ENCODE measurements at regions not wholly inside any gene's neighbourhood (a gene's known extent, or its start where the extent isn't known, plus 50 kb on each side); places are given as distances from the start of the nearest gene placed in this dataset.
A peak's percentile ranks its signal among the peaks of the same experiment; 100 is the strongest.

DNA sequence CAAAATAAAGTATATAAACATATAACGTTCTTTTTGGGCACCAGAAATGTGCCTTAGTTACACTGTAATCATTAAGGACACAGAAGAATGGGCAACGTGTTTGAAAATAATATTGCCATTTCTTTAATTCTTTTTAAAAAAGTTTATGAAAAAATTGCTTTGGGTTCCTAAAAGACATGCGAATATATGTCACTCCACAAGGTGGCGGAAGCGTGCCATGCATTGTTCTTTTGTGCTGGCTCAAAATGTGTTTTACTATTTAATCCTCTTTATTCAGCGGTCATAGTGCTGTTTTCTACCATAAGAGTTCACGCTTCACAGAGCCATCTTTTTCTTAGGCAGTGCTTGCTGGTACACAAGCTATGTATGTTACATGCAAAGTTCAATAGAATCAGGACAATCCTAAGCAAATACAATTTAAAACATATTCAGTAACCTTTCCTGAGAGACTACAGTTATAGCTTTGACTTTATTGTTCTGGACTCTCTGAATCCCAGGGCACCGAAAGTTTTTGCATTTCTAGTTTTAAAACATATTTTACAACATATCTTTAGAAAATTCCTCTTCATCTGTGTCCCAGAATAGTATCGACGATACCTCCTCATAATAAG lies 147.8 kb upstream of the ERBB4 start:
- H3K4me3 ChIP-seq (ENCODE audit: low read depth, low read length) = no peak overlapping the region
- peak; percentile 62 for DNase-seq (ENCODE audit: low read depth)
- TF ChIP-seq, protein P1, sequence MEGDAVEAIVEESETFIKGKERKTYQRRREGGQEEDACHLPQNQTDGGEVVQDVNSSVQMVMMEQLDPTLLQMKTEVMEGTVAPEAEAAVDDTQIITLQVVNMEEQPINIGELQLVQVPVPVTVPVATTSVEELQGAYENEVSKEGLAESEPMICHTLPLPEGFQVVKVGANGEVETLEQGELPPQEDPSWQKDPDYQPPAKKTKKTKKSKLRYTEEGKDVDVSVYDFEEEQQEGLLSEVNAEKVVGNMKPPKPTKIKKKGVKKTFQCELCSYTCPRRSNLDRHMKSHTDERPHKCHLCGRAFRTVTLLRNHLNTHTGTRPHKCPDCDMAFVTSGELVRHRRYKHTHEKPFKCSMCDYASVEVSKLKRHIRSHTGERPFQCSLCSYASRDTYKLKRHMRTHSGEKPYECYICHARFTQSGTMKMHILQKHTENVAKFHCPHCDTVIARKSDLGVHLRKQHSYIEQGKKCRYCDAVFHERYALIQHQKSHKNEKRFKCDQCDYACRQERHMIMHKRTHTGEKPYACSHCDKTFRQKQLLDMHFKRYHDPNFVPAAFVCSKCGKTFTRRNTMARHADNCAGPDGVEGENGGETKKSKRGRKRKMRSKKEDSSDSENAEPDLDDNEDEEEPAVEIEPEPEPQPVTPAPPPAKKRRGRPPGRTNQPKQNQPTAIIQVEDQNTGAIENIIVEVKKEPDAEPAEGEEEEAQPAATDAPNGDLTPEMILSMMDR (IDR thresholded peaks at IDR 0.05; ENCODE audit: insufficient read depth, low read depth, low read length) = peak; percentile 80

DNA sequence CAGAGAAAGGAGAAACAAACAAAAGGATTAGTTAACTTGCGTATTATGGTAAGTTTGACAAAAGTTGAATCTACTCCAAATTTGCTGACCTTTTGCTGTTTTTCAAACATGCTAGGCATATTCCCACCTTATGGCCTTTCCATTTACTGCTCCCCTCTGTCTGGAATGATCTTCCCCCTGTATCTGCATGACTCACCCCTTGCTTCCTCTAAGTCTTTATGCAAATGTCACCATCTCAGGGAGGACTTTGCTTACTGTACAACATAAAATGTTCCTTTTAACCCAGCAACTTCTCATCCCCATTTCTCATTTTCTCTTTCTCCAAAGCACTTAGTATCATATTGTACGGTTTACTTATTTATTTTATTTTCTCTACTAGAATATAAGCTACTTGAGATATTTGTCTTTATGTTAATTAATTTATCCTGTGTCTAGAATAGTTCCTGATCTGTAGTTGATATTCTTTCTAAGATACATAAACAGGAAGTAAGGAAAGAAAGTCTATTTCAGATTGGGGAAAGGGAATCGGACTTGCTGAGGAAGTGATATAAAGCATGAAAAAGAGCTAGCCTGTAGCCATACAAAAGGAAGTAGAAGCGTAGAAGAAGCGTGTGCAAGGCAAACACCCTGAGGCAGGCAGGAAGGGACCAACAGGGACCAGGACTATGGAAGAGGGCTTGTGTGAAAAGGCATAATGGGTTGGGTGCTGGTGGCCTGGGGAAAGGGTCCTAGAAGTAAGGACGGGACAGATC lies 144.9 kb upstream of the ERBB4 start:
- DNase-seq (ENCODE audit: low read depth) = peak; percentile 13
- H3K4me3 ChIP-seq (ENCODE audit: low read depth, low read length) = no peak overlapping the region
- TF ChIP-seq, protein P1 (IDR thresholded peaks at IDR 0.05; ENCODE audit: insufficient read depth, low read depth, low read length) = no peak

DNA sequence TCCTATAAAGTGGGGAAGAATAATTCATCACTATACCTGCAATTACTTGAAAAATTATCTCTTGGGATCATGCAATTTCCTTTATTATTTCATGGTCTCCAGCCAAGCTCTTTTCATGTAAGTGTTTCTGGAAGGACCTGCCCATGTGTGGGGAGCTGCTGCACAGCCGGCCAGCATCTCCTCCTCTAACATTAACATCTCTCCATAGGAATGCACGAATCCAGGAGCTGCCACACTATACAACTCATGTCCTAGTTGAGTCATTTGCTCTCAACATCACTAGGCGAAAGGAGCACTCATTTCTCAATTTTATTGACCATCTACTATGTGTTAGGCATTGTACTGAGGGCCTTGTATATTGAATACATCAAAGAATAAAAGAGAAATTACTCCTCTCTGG lies 144.3 kb upstream of the ERBB4 start:
- no peak overlapping the region for H3K4me3 ChIP-seq (ENCODE audit: low read depth, low read length)
- TF ChIP-seq, protein P1 (IDR thresholded peaks at IDR 0.05; ENCODE audit: insufficient read depth, low read depth, low read length) = no peak
- no peak for DNase-seq (ENCODE audit: low read depth)

DNA sequence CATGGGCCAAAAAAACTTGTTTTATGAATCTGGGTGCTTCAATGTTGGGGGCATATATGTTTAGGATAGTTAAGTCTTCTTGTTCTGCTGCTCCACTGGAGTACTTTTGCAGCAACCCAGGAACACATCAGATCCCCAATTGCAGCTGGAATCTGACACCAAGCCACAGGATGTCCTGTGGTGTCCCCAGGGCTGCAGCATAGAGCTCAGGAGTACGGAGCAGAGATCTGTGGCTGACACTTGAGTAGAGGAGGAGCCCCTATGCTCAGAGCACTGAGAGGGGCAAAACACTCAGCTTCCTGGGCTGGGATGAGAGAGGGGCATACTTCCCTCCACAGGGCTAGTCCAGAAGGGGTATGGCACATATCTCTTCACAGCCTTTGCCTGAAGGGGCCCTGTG lies 138.9 kb upstream of the ERBB4 start:
- TF ChIP-seq, protein P1 (IDR thresholded peaks at IDR 0.05; ENCODE audit: insufficient read depth, low read depth, low read length) = no peak
- DNase-seq (ENCODE audit: low read depth) = no peak
- H3K4me3 ChIP-seq (ENCODE audit: low read depth, low read length) = no peak overlapping the region

DNA sequence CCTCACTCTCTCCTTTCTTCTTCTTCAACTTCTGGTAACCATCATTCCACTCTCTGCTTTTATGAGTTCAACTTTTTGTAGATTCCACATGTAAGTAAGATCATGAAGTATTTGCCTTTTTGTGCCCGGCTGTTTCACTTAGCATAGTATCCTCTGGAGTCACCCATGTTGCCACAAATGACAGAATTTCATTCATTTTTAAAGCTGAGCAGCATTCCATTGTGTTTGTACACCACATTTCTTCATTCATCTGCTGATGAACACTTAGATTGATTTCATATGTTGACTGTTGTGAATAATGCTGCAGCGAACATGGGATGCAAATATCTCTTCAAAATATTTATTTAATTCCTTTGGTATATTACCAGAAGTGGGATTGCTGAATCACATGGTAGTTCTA lies 133.6 kb upstream of the ERBB4 start:
- TF ChIP-seq, protein P1 (IDR thresholded peaks at IDR 0.05; ENCODE audit: insufficient read depth, low read depth, low read length) = no peak
- DNase-seq (ENCODE audit: low read depth) = no peak
- H3K4me3 ChIP-seq (ENCODE audit: low read depth, low read length) = no peak overlapping the region

DNA sequence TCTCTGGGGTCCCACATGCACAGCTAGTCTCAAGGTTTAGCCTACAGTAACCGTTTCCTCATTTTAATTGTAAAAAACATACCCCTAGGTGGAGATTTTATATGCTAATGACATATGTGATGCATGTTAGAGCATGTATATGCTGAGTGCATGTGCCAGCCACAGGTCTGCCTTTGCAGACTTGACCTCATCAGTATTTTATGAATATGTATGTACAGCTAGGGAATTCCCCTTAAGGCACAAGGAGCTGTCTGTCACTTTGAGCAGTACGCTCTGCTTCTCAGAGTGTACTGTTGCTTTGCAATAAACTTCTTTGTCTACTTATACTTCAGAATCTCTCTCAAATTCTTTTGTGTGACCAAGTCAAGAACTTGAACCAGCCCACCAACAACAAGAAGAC lies 131.2 kb upstream of the ERBB4 start:
- TF ChIP-seq, protein P1 (IDR thresholded peaks at IDR 0.05; ENCODE audit: insufficient read depth, low read depth, low read length) = no peak
- no peak overlapping the region for H3K4me3 ChIP-seq (ENCODE audit: low read depth, low read length)
- no peak for DNase-seq (ENCODE audit: low read depth)
